ENCODE measurements at regions not wholly inside any gene's neighbourhood (a gene's known extent, or its start where the extent isn't known, plus 50 kb on each side); places are given as distances from the start of the nearest gene placed in this dataset.

- intact Hi-C loops (cut with DNase I), result no loop called here
- H3K36me3 ChIP-seq, result no peaks in the 10 kb centered on the region
- no peak overlapping the region for H3K27ac ChIP-seq
- peaks cover 0 to 5% (median 0%) of the 10 kb centered on the region in 12 donors for H3K9me3 ChIP-seq
- TF ChIP-seq, protein P1, sequence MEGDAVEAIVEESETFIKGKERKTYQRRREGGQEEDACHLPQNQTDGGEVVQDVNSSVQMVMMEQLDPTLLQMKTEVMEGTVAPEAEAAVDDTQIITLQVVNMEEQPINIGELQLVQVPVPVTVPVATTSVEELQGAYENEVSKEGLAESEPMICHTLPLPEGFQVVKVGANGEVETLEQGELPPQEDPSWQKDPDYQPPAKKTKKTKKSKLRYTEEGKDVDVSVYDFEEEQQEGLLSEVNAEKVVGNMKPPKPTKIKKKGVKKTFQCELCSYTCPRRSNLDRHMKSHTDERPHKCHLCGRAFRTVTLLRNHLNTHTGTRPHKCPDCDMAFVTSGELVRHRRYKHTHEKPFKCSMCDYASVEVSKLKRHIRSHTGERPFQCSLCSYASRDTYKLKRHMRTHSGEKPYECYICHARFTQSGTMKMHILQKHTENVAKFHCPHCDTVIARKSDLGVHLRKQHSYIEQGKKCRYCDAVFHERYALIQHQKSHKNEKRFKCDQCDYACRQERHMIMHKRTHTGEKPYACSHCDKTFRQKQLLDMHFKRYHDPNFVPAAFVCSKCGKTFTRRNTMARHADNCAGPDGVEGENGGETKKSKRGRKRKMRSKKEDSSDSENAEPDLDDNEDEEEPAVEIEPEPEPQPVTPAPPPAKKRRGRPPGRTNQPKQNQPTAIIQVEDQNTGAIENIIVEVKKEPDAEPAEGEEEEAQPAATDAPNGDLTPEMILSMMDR (IDR thresholded peaks at IDR 0.05), result no peak
- TF ChIP-seq POLR2A (IDR thresholded peaks at IDR 0.05), result no peak
- no peak for DNase-seq
- no peak overlapping the region for H3K4me3 ChIP-seq
- no peaks in the 10 kb centered on the region for H3K27me3 ChIP-seq
- 34 to 61% (median 46%) methylated on average over 4 of the region's 4 CpGs for WGBS, 4 donors
- no peak for ATAC-seq
- H3K4me1 ChIP-seq, result no peaks in the 10 kb centered on the region
These were observed 380.7 kb upstream of the CELF4 start for GRCh38 chr18:37946324-37946723.

DNA sequence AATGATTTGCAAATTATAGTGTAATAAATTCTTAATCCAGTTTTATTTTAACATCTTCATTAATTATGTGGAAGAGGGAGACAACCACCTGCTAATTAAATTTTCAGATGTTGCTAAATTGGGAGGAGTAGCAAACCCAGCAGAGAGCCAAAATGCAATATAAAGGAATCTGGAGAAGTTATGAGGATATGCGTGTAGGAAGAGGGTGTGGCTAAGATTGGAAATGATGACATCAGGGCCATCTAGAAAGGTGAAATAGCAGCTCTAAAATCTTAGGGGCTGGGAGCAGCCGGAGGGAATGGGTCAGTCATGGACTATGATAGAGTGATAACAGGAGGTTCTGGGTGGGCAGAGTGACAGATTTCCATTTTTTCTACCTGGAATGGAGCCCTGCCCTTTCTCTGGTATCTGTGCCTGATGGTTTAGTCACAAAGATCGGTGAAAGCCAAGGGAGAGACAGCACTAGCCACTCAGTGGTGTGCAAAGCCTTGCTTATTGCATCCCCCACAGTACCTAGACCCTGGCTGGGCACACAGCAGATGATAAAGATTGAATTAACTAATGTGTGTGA is 379.2 kb upstream of the CELF4 start:
- no peak for TF ChIP-seq POLR2A (IDR thresholded peaks at IDR 0.05)
- TF ChIP-seq, protein P1 (IDR thresholded peaks at IDR 0.05), result no peak
- no peaks in the 10 kb centered on the region for H3K36me3 ChIP-seq
- peaks cover 0 to 3% (median 0%) of the 10 kb centered on the region in 12 donors for H3K9me3 ChIP-seq
- ATAC-seq, result no peak
- H3K4me1 ChIP-seq, result no peaks in the 10 kb centered on the region
- no peak for DNase-seq
- WGBS, 4 donors, result 56 to 66% (median 61%) methylated on average over 3 of the region's 3 CpGs
- H3K27me3 ChIP-seq, result no peaks in the 10 kb centered on the region
- no peak overlapping the region for H3K4me3 ChIP-seq
- no peak overlapping the region for H3K27ac ChIP-seq
- intact Hi-C loops (cut with DNase I), result no loop called here

DNA sequence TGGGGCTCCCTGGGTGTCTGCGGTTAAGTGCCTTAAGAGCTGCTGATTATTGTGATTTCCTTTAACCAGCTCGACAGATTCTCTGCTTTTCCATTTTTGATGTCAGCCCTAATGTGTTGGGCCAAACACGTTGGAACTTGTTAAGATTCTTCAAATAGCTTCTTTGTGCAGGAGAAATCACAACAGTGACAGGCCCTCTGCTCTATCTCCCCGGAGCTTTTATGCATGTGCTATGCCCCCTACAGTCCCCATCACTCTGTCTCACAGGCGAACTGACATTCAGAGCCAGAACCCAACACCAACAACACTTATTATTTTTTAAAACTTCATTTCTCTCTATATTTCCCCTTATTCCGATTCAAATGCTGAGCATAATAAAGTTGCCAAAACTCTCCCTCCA is 371.7 kb upstream of the CELF4 start:
- Histone ChIP-seq H3K9me3 (peaks cover 0 to 10% (median 0%) of the 10 kb centered on the region in 12 donors), H3K4me3 (no peak overlapping the region), H3K27me3 (no peaks in the 10 kb centered on the region), H3K27ac (no peak overlapping the region), H3K4me1 (no peaks in the 10 kb centered on the region), H3K36me3 (no peaks in the 10 kb centered on the region)
- intact Hi-C loops (cut with DNase I), result no loop called here
- no peak for DNase-seq
- ATAC-seq, result no peak
- TF ChIP-seq, protein P1 (IDR thresholded peaks at IDR 0.05), result no peak
- no peak for TF ChIP-seq POLR2A (IDR thresholded peaks at IDR 0.05)
- WGBS, 4 donors, result 59 to 65% (median 63%) methylated on average over 6 of the region's 6 CpGs

GRCh38 chr18:37935086-37935485 is 369.5 kb upstream of the CELF4 start:
- Histone ChIP-seq H3K36me3 (no peaks in the 10 kb centered on the region), H3K27ac (no peak overlapping the region), H3K9me3 (peaks cover 0 to 12% (median 0%) of the 10 kb centered on the region in 12 donors), H3K27me3 (no peaks in the 10 kb centered on the region), H3K4me3 (no peak overlapping the region), H3K4me1 (no peaks in the 10 kb centered on the region)
- TF ChIP-seq, protein P1 (IDR thresholded peaks at IDR 0.05), result no peak
- TF ChIP-seq POLR2A (IDR thresholded peaks at IDR 0.05), result no peak
- DNase-seq (no peak), ATAC-seq (no peak)
- intact Hi-C loops (cut with DNase I), result no loop called here
- 67 to 85% (median 74%) methylated on average over 2 of the region's 2 CpGs for WGBS, 4 donors
